Ascending aorta (tissue), 2 donors: ENCODE measurements at regions not wholly inside any gene's neighbourhood (a gene's known extent, or its start where the extent isn't known, plus 50 kb on each side); places are given as distances from the start of the nearest gene placed in this dataset.

Source experiments
- DNase-seq, 2 donors: peaks; one replicate each; pipeline ENCODE4 v3.0.0-alpha.2; 2019; ENCODE audit warnings: low spot score in 2 of 2
- H3K27ac ChIP-seq, 2 donors: fragments of 200-600 bp; sonication (generic); one replicate each; pipeline ENCODE4 v1.5.1; 2016 to 2017; ENCODE audit warnings: mild to moderate bottlenecking in 1 of 2
- H3K27me3 ChIP-seq: fragments of 200-600 bp; sonication (generic); one replicate; pipeline ENCODE4 v1.5.1; 2017
- H3K36me3 ChIP-seq, 2 donors: fragments of 200-600 bp; sonication (generic); one replicate each; pipeline ENCODE4 v1.5.1; 2016
- H3K4me1 ChIP-seq, 2 donors: fragments of 200-600 bp; sonication (generic); one replicate each; pipeline ENCODE4 v1.5.1; 2016 to 2017; ENCODE audit warnings: mild to moderate bottlenecking in 1 of 2
- H3K4me3 ChIP-seq, 2 donors: fragments of 200-600 bp; sonication (generic); one replicate each; pipeline ENCODE4 v1.5.1; 2016 to 2017; ENCODE audit warnings: mild to moderate bottlenecking in 1 of 2
- H3K9me3 ChIP-seq, 2 donors: fragments of 200-600 bp; sonication (generic); one replicate each; pipeline ENCODE4 v1.5.1; 2016
- CTCF ChIP-seq, 3 experiments: fragments of 200-600 bp in 2 of 3; fragments of 450-650 bp in 1 of 3; sonication (generic) in 2 of 3; IDR thresholded peaks; one replicate each; pipeline ENCODE4 v1.5.1; 2016 to 2019; ENCODE audit warnings: antibody characterized with exemption in 3 of 3, mild to moderate bottlenecking in 1 of 3, moderate library complexity in 1 of 3
- intact Hi-C: fragments of 100-400 bp; cut with DNase I; formaldehyde crosslinking; loops from one replicate; pipeline ENCODE4 v1.15.1; 2023

- Histone ChIP-seq H3K4me1 (no peaks in the 10 kb centered on the region), H3K36me3 (no peaks in the 10 kb centered on the region), H3K9me3 (no peaks in the 10 kb centered on the region), H3K4me3 (no peak overlapping the region), H3K27me3 (no peaks in the 10 kb centered on the region), H3K27ac (no peak overlapping the region)
- intact Hi-C loops = no loop called here
- no peak for DNase-seq
- TF ChIP-seq CTCF (IDR thresholded peaks at IDR 0.05) = no peak
Observed at GRCh38 chr16:86902656-86903001, 324.3 kb downstream of the FOXL1 start.

GRCh38 chr16:86903068-86903467 lies 324.7 kb downstream of the FOXL1 start:
- intact Hi-C loops = no loop called here
- no peak for TF ChIP-seq CTCF (IDR thresholded peaks at IDR 0.05)
- no peaks in the 10 kb centered on the region for H3K27me3 ChIP-seq

GRCh38 chr16:86905302-86905701 lies 327.0 kb downstream of the FOXL1 start:
- no peaks in the 10 kb centered on the region for H3K9me3 ChIP-seq
- no peak overlapping the region for H3K4me3 ChIP-seq
- no peak for TF ChIP-seq CTCF (IDR thresholded peaks at IDR 0.05)
- DNase-seq = no peak
- H3K36me3 ChIP-seq = no peaks in the 10 kb centered on the region
- no peaks in the 10 kb centered on the region for H3K4me1 ChIP-seq
- H3K27ac ChIP-seq = no peak overlapping the region
- intact Hi-C loops = no loop called here
- no peaks in the 10 kb centered on the region for H3K27me3 ChIP-seq

More at GRCh38 chr16:86903068-86903467, 324.7 kb downstream of the FOXL1 start:
- H3K4me1 ChIP-seq = no peaks in the 10 kb centered on the region
- no peaks in the 10 kb centered on the region for H3K36me3 ChIP-seq
- H3K27ac ChIP-seq = no peak overlapping the region
- no peak for DNase-seq
- no peak overlapping the region for H3K4me3 ChIP-seq
- H3K9me3 ChIP-seq = no peaks in the 10 kb centered on the region

GRCh38 chr16:86906623-86907022 lies 328.3 kb downstream of the FOXL1 start:
- H3K36me3 ChIP-seq = no peaks in the 10 kb centered on the region
- H3K9me3 ChIP-seq = no peaks in the 10 kb centered on the region
- no peaks in the 10 kb centered on the region for H3K4me1 ChIP-seq
- DNase-seq = no peak
- TF ChIP-seq CTCF (IDR thresholded peaks at IDR 0.05) = no peak
- H3K27ac ChIP-seq = no peak overlapping the region
- no peaks in the 10 kb centered on the region for H3K27me3 ChIP-seq
- no peak overlapping the region for H3K4me3 ChIP-seq
- intact Hi-C loops = no loop called here

GRCh38 chr16:86909359-86910160 lies 331.2 kb downstream of the FOXL1 start:
- no peak for DNase-seq
- H3K36me3 ChIP-seq = no peaks in the 10 kb centered on the region
- no peaks in the 10 kb centered on the region for H3K27me3 ChIP-seq

More at GRCh38 chr16:86909359-86910160, 331.2 kb downstream of the FOXL1 start:
- TF ChIP-seq CTCF (IDR thresholded peaks at IDR 0.05) = no peak
- Histone ChIP-seq H3K9me3 (no peaks in the 10 kb centered on the region), H3K4me3 (no peak overlapping the region), H3K27ac (no peak overlapping the region), H3K4me1 (no peaks in the 10 kb centered on the region)
- intact Hi-C loops = no loop called here
